Suprapubic skin (tissue), 4 donors: ENCODE measurements at regions not wholly inside any gene's neighbourhood (a gene's known extent, or its start where the extent isn't known, plus 50 kb on each side); places are given as distances from the start of the nearest gene placed in this dataset.

Source experiments
- EP300 ChIP-seq: sonication (generic); formaldehyde crosslinking; IDR thresholded peaks from one replicate; pipeline ENCODE4 v1.6.1; 2017; ENCODE audit warnings: antibody characterized with exemption
- POLR2A ChIP-seq, 2 donors: fragments of 450-650 bp; IDR thresholded peaks; one replicate each; pipeline ENCODE4 v1.6.1; 2017; ENCODE audit warnings: antibody characterized with exemption in 2 of 2, mild to moderate bottlenecking in 2 of 2, moderate library complexity in 2 of 2
- POLR2AphosphoS5 ChIP-seq, 3 donors: sonication (generic); formaldehyde crosslinking; IDR thresholded peaks; one replicate each; pipeline ENCODE4 v1.6.1; 2017; ENCODE audit warnings: antibody characterized with exemption in 3 of 3
- TF ChIP-seq, protein P1 (sequence below), 2 donors: fragments of 200-600 bp in 1 of 2; fragments of 450-650 bp in 1 of 2; sonication (generic) in 1 of 2; IDR thresholded peaks; one replicate each; pipeline ENCODE4 v1.5.1; 2016 to 2019; ENCODE audit warnings: antibody characterized with exemption in 2 of 2, mild to moderate bottlenecking in 1 of 2, moderate library complexity in 1 of 2

DNA sequence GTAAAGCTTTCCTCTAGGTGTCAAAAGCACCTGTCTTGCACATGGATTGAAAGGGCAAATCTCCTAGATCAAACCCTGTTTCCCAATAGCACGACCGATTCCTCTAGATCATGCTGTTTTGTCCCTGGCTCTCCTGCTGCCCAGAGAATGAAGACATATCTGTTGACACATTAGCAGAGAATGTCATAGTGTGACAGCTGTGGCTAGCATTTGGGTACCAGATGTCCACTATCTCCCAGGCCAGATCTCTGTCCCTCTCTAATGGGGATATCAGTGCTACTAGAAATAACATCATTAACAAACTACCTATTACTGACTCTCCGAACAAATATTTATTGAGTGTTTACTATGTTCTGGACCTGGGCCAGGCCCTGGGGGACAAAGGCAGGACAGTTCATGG lies 72.4 kb upstream of the ISX start:
- TF ChIP-seq, protein P1, sequence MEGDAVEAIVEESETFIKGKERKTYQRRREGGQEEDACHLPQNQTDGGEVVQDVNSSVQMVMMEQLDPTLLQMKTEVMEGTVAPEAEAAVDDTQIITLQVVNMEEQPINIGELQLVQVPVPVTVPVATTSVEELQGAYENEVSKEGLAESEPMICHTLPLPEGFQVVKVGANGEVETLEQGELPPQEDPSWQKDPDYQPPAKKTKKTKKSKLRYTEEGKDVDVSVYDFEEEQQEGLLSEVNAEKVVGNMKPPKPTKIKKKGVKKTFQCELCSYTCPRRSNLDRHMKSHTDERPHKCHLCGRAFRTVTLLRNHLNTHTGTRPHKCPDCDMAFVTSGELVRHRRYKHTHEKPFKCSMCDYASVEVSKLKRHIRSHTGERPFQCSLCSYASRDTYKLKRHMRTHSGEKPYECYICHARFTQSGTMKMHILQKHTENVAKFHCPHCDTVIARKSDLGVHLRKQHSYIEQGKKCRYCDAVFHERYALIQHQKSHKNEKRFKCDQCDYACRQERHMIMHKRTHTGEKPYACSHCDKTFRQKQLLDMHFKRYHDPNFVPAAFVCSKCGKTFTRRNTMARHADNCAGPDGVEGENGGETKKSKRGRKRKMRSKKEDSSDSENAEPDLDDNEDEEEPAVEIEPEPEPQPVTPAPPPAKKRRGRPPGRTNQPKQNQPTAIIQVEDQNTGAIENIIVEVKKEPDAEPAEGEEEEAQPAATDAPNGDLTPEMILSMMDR (IDR thresholded peaks at IDR 0.05): no peak
- TF ChIP-seq POLR2A (IDR thresholded peaks at IDR 0.05) (no peak), POLR2AphosphoS5 (IDR thresholded peaks at IDR 0.05) (no peak), EP300 (no peak)
